Esophagus (tissue), 2 donors: ENCODE measurements at regions not wholly inside any gene's neighbourhood (a gene's known extent, or its start where the extent isn't known, plus 50 kb on each side); places are given as distances from the start of the nearest gene placed in this dataset.

ENCODE experiments used
- H3K27ac ChIP-seq, 2 donors: one replicate each; pipeline ENCODE4 v1.5.1; 2013; ENCODE audit warnings: low read depth in 2 of 2, mild to moderate bottlenecking in 2 of 2, inconsistent platforms in 1 of 2, low read length in 1 of 2, moderate library complexity in 1 of 2
- H3K27me3 ChIP-seq, 2 donors: one replicate each; pipeline ENCODE4 v1.6.1; 2013; ENCODE audit warnings: low read length in 2 of 2, control low read depth in 1 of 2, mild to moderate bottlenecking in 1 of 2; ENCODE audit not compliant: insufficient read depth in 2 of 2, control insufficient read depth in 1 of 2
- H3K36me3 ChIP-seq, 2 donors: one replicate each; pipeline ENCODE4 v1.6.1; 2013; ENCODE audit warnings: low read length in 1 of 2; ENCODE audit not compliant: control insufficient read depth in 2 of 2, insufficient read depth in 2 of 2
- H3K4me1 ChIP-seq, 2 donors: one replicate each; pipeline ENCODE4 v1.6.1; 2013; ENCODE audit warnings: low read length in 1 of 2; ENCODE audit not compliant: control insufficient read depth in 2 of 2, insufficient read depth in 2 of 2
- H3K4me3 ChIP-seq, 2 donors: one replicate each; pipeline ENCODE4 v1.5.1; 2013; ENCODE audit warnings: low read length in 2 of 2, mild to moderate bottlenecking in 2 of 2, low read depth in 1 of 2, moderate library complexity in 1 of 2
- H3K9me3 ChIP-seq, 2 donors: one replicate each; pipeline ENCODE4 v1.6.1; 2013; ENCODE audit warnings: mild to moderate bottlenecking in 2 of 2, low read depth in 1 of 2, low read length in 1 of 2, moderate library complexity in 1 of 2; ENCODE audit not compliant: control insufficient read depth in 2 of 2, insufficient read depth in 1 of 2
- WGBS, 2 donors: extraction: QIAGEN DNeasy Blood & Tissue Kit; methylation state at CpG; one replicate each; pipeline ENCODE4 v1.1.7; 2013; 5-methylcytosine and 5-hydroxymethylcytosine counted together
- donor health status: healthy with polysubstance abuse.
- donor health status: Bipolar disorder and iron deficiency.

DNA sequence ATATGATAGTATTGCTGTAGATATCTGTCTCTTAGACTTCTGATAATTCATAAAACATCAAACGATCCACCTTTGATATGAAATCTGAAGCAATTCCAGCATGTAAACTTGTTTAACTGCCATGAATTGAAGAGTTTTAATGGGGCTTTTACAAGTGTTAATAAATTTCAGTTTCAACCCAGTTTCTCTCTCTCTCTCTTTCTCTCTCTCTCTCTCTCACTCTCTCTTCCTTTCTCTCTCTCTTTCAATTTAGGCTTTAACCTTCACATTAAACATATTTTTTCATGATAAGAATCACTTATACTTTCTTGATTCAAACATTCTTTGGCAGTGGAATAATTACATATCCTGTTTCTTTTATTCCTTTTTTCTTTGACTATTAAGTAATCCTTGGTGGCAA is 296.1 kb downstream of the EPHA4 start:
- H3K36me3 ChIP-seq = no peaks in the 10 kb centered on the region
- 68 to 69% methylated on average over 1 of the region's 1 CpG for WGBS, 2 donors
- H3K27ac ChIP-seq = no peak overlapping the region
- H3K9me3 ChIP-seq = no peaks in the 10 kb centered on the region
- no peaks in the 10 kb centered on the region for H3K4me1 ChIP-seq
- H3K27me3 ChIP-seq = no peaks in the 10 kb centered on the region
- no peak overlapping the region for H3K4me3 ChIP-seq

DNA sequence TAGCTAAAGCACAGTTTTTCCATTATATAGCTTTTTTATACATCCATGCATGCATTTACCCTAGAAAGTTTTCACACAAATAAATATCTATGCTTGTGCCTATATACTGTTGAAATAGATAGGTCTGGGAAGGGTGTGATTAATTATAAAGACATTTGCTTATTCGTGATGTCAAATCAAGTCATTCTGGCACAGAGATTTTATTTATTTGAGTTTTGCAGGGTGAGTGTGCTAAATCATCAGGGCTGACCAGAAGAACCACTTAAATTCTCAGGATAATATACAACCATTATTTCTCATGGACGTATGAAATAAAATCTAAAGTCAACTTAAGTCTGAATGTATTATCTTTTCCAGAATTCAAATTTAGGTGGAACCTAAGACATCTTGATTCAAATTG is 295.5 kb downstream of the EPHA4 start:
- Histone ChIP-seq H3K36me3 (no peaks in the 10 kb centered on the region), H3K9me3 (no peaks in the 10 kb centered on the region), H3K4me1 (no peaks in the 10 kb centered on the region), H3K27me3 (no peaks in the 10 kb centered on the region), H3K4me3 (no peak overlapping the region), H3K27ac (no peak overlapping the region)
- 71 to 74% methylated on average over 2 of the region's 2 CpGs for WGBS, 2 donors

DNA sequence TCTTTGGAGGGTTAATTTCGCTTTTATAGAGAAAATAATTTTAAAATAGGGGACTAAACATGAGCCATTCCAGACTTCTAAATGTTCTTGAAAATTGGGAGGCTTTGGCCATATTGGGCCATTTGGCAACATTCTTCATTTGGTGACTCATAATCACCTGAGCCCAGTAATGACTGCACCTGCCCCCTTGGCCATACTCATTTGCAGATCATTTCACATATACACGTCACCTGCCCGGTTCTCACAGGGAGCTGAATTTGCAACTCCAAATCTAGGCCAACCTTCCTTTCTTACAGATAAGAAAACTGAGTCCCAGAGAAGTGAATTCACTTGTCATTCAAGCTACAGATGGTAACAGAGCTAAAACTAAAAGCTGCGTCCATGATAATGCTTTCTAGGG is 289.7 kb downstream of the EPHA4 start:
- H3K27me3 ChIP-seq = peaks cover 0 to 4% of the 10 kb centered on the region in 2 donors
- WGBS, 2 donors = 90 to 93% methylated on average over 4 of the region's 4 CpGs
- H3K27ac ChIP-seq = no peak overlapping the region
- no peaks in the 10 kb centered on the region for H3K4me1 ChIP-seq
- H3K4me3 ChIP-seq = no peak overlapping the region
- no peaks in the 10 kb centered on the region for H3K36me3 ChIP-seq
- H3K9me3 ChIP-seq = no peaks in the 10 kb centered on the region

DNA sequence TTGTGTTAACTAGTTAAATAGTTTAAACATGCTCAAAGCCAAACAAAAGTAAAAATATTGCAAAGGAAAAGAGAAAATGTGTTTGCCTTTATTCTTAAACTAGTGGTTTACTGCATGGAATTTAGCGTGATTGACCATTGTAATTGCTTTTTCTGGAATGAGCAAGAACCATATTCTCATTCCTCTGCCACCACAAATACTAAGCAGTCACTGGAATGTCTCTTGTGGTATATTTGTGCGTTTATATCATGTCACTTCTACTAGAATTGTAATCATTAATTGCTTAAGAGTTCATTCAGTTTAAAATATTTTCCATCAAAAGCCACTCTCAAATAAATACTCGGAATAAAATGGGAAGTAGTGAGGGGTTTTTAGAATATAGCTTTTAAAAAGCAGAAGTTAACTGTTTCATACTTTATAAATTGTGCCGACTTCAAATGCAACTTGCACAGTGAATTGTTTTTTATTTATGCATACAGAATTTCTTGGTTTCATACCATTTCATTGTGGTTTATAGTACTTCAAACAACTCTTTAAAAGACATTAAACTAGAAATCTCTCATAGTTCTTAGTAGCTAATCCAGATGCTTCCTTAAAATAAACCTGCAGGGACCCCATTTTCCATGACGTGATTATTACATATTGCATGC is 288.1 kb downstream of the EPHA4 start:
- Histone ChIP-seq H3K4me3 (no peak overlapping the region), H3K27ac (no peak overlapping the region), H3K36me3 (no peaks in the 10 kb centered on the region), H3K4me1 (no peaks in the 10 kb centered on the region), H3K9me3 (no peaks in the 10 kb centered on the region), H3K27me3 (peaks cover 0 to 4% of the 10 kb centered on the region in 2 donors)
- WGBS, 2 donors = 68 to 72% methylated on average over 5 of the region's 5 CpGs

DNA sequence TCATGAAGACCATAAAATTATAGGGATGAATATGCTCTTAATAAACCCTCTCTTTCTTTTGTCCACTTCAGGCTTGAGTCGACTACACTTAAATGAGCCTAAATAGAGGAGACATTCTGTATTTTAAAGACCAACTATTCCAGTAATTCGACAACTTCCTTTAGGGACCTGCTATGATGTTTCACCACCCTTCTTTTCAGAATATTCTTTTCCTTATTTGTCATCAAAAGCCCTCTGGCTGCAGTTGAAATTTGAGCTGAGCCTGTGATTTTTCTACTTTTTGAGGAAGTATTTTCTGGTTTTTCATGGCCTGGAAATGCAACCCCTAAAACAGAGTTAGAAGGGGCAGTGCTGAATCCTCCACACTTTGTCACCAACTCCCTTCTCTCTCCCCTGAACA is 287.0 kb downstream of the EPHA4 start:
- H3K27me3 ChIP-seq = peaks cover 0 to 4% of the 10 kb centered on the region in 2 donors
- no peak overlapping the region for H3K27ac ChIP-seq
- H3K9me3 ChIP-seq = no peaks in the 10 kb centered on the region
- WGBS, 2 donors = 67 to 77% methylated on average over 2 of the region's 2 CpGs
- no peaks in the 10 kb centered on the region for H3K4me1 ChIP-seq
- no peak overlapping the region for H3K4me3 ChIP-seq
- no peaks in the 10 kb centered on the region for H3K36me3 ChIP-seq

DNA sequence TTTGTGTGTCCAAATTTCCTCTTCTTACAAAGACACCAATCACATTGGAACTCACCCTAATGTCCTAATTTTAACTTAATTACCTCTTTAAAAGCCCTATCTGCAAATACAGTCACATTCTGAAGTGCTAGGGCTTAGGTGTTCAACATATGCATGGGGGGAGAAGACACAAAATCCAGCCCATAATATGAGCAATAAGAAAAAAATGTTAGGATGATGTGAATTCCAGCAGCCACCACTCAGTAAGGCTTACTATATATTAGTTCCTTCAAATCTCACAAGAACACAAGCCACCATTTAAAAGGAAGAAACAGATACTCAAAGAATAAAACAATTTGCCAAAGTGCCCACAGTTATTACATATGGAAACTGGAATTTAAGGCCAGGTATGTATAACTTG is 285.7 kb downstream of the EPHA4 start:
- no peak overlapping the region for H3K4me3 ChIP-seq
- no peaks in the 10 kb centered on the region for H3K9me3 ChIP-seq
- H3K27ac ChIP-seq = no peak overlapping the region
- no peaks in the 10 kb centered on the region for H3K36me3 ChIP-seq
- no peaks in the 10 kb centered on the region for H3K4me1 ChIP-seq
- peaks cover 0 to 4% of the 10 kb centered on the region in 2 donors for H3K27me3 ChIP-seq

DNA sequence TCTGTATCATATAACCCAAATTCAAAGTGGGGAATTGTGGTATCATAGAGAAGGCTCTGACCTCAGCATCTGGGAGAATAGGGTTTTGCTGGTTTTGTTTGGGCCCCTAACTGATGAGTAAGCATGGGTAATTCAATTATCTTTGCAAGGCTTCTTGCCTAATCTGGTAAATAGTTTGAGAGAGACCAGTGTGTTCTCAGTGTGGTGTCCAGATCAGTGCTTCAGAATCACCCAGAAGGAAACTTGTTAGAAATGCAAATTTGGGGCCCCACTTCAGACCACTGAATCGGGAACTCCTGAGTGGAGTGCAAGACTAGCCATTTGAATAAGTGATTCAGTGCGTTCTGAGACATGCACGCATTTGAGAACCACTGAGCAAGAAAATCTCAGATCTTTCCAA is 282.7 kb downstream of the EPHA4 start:
- Histone ChIP-seq H3K27me3 (peaks cover 0 to 4% of the 10 kb centered on the region in 2 donors), H3K4me3 (no peak overlapping the region), H3K4me1 (no peaks in the 10 kb centered on the region), H3K36me3 (no peaks in the 10 kb centered on the region), H3K27ac (no peak overlapping the region), H3K9me3 (no peaks in the 10 kb centered on the region)
- WGBS, 2 donors = 68 to 79% methylated on average over 3 of the region's 3 CpGs

DNA sequence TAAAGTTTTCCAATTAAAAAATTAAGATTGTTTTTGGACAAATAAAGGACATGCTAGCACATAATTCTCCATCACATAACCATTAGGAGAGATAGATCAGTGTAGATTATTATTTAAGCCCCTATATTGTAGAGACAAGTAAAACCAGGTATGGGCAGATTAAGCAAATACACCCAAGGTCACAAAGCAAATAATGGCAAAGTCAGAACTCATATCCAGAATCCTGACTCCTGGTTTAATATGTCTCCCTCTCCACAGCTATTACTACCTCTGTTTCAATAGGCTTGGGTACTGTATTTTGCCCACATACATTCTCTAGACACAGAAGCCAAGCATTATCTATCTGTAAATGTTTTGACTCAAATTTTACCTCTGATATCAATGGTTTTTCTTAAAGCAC is 282.3 kb downstream of the EPHA4 start:
- Histone ChIP-seq H3K4me3 (no peak overlapping the region), H3K36me3 (no peaks in the 10 kb centered on the region), H3K4me1 (no peaks in the 10 kb centered on the region), H3K27me3 (peaks cover 0 to 4% of the 10 kb centered on the region in 2 donors), H3K9me3 (no peaks in the 10 kb centered on the region), H3K27ac (no peak overlapping the region)

DNA sequence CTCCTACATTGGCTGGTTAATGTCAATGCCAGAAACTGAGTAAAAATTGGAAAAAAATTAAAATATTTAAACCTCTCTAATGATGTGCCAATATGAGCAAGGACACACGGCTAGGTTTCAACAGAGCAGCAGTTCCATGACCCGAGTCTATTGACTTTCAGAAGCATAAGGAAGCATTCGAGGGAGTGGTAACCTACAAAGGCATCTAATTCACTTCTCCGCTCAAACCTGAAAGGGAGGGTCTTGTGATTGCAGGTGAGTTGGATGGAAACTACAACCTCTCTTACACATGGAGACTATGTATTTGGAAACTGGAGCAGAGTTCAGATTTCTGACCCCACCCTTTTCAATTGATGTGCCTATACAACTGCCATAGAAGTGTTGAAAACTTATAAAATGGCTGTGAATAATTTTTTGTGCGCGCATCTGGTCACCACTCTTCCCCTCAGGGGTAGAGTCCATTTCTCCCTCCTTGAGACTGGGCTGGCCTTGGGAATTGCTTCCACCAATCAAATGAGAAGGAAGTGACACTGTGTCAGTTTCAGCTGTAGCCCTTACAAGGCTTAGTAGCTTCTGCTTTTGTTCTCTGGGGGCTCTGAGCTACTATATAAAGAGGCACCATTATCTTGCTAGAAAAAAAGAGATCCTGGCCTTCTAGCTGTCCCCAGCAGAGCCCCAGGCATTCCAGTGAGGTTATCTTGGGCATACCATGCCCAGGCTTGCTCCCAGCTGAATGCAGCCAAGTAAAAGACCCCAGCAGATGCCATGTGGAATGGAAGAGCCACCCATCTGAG is 278.0 kb downstream of the EPHA4 start:
- peaks cover 0 to 2% of the 10 kb centered on the region in 2 donors for H3K27me3 ChIP-seq
- H3K27ac ChIP-seq = no peak overlapping the region
- no peak overlapping the region for H3K4me3 ChIP-seq
- H3K36me3 ChIP-seq = no peaks in the 10 kb centered on the region
- no peaks in the 10 kb centered on the region for H3K4me1 ChIP-seq
- H3K9me3 ChIP-seq = no peaks in the 10 kb centered on the region
- 81 to 83% methylated on average over 6 of the region's 6 CpGs for WGBS, 2 donors

DNA sequence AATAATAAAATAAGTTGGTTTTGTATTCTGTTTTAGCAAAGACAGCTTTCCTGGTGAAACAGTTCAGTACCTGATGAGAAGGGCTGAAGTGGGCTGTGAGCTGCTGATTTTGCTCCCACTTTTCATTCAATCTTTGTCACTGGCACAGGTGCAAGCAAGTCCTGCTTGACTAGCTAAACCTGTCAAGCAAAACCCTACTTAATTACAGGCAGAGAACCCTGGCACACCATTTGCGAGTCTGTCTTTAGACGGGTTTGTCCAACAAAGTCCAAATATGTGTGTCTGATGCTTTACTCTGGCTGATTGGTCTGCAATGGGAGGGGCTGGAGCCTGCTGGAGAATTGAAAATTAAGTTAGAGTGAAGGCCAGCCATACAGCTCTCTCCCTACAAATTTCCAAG is 267.2 kb downstream of the EPHA4 start:
- H3K9me3 ChIP-seq = no peaks in the 10 kb centered on the region
- no peaks in the 10 kb centered on the region for H3K27me3 ChIP-seq
- no peaks in the 10 kb centered on the region for H3K36me3 ChIP-seq
- no peak overlapping the region for H3K27ac ChIP-seq
- H3K4me1 ChIP-seq = no peaks in the 10 kb centered on the region
- no peak overlapping the region for H3K4me3 ChIP-seq
- 47 to 49% methylated on average over 2 of the region's 2 CpGs for WGBS, 2 donors
